ENCODE measurements at regions not wholly inside any gene's neighbourhood (a gene's known extent, or its start where the extent isn't known, plus 50 kb on each side); places are given as distances from the start of the nearest gene placed in this dataset.

GRCh38 chr2:220334871-220335590 lies 707.6 kb downstream of the SLC4A3 start:
- Histone ChIP-seq H3K4me3 (no peak overlapping the region), H3K36me3 (no peaks in the 10 kb centered on the region), H3K27me3 (replicated peaks; ENCODE audit: insufficient read depth) (no peaks in the 10 kb centered on the region), H3K9me3 (no peaks in the 10 kb centered on the region), H3K4me1 (replicated peaks) (no peaks in the 10 kb centered on the region), H3K27ac (no peak overlapping the region)
- TF ChIP-seq POLR2AphosphoS5 (IDR thresholded peaks at IDR 0.05): no peak
- no peak for TF ChIP-seq CTCF (IDR thresholded peaks at IDR 0.05)
- TF ChIP-seq POLR2A (IDR thresholded peaks at IDR 0.05): no peak
- intact Hi-C loops (cut with DNase I): no loop called here
- WGBS: 89% methylated on average over 4 of the region's 4 CpGs
- no peak for DNase-seq (ENCODE audit: low spot score)

- DNase-seq (ENCODE audit: low spot score): no peak
- H3K9me3 ChIP-seq: no peaks in the 10 kb centered on the region
- TF ChIP-seq CTCF (IDR thresholded peaks at IDR 0.05) (no peak), POLR2A (IDR thresholded peaks at IDR 0.05) (no peak), POLR2AphosphoS5 (IDR thresholded peaks at IDR 0.05) (no peak)
- no peaks in the 10 kb centered on the region for H3K27me3 ChIP-seq (replicated peaks; ENCODE audit: insufficient read depth)
- intact Hi-C loops (cut with DNase I): no loop called here
- WGBS: 91% methylated on average over 4 of the region's 4 CpGs
- no peaks in the 10 kb centered on the region for H3K4me1 ChIP-seq (replicated peaks)
- H3K4me3 ChIP-seq: no peak overlapping the region
- H3K36me3 ChIP-seq: no peaks in the 10 kb centered on the region
- H3K27ac ChIP-seq: no peak overlapping the region
These were observed 708.1 kb downstream of the SLC4A3 start for GRCh38 chr2:220335591-220335915.

GRCh38 chr2:220336771-220337170 lies 709.3 kb downstream of the SLC4A3 start:
- 54% methylated on average over 2 of the region's 2 CpGs for WGBS
- no peak for DNase-seq (ENCODE audit: low spot score)
- intact Hi-C loops (cut with DNase I): no loop called here
- Histone ChIP-seq H3K27me3 (replicated peaks; ENCODE audit: insufficient read depth) (no peaks in the 10 kb centered on the region), H3K9me3 (no peaks in the 10 kb centered on the region), H3K4me3 (no peak overlapping the region), H3K4me1 (replicated peaks) (no peaks in the 10 kb centered on the region), H3K27ac (no peak overlapping the region), H3K36me3 (no peaks in the 10 kb centered on the region)
- TF ChIP-seq POLR2A (IDR thresholded peaks at IDR 0.05): no peak
- no peak for TF ChIP-seq POLR2AphosphoS5 (IDR thresholded peaks at IDR 0.05)
- TF ChIP-seq CTCF (IDR thresholded peaks at IDR 0.05): no peak

- H3K4me1 ChIP-seq (replicated peaks): no peaks in the 10 kb centered on the region
- WGBS: 81% methylated on average over 2 of the region's 2 CpGs
- no peak for TF ChIP-seq CTCF (IDR thresholded peaks at IDR 0.05)
- TF ChIP-seq POLR2AphosphoS5 (IDR thresholded peaks at IDR 0.05): no peak
- TF ChIP-seq POLR2A (IDR thresholded peaks at IDR 0.05): no peak
- H3K36me3 ChIP-seq: no peaks in the 10 kb centered on the region
- H3K27me3 ChIP-seq (replicated peaks; ENCODE audit: insufficient read depth): no peaks in the 10 kb centered on the region
- no peak for DNase-seq (ENCODE audit: low spot score)
- no peak overlapping the region for H3K4me3 ChIP-seq
- H3K9me3 ChIP-seq: no peaks in the 10 kb centered on the region
- no peak overlapping the region for H3K27ac ChIP-seq
- intact Hi-C loops (cut with DNase I): no loop called here
These were observed 710.4 kb downstream of the SLC4A3 start for GRCh38 chr2:220337611-220338440.

- H3K4me1 ChIP-seq (replicated peaks): no peaks in the 10 kb centered on the region
- H3K9me3 ChIP-seq: no peaks in the 10 kb centered on the region
- intact Hi-C loops (cut with DNase I): no loop called here
- H3K36me3 ChIP-seq: no peaks in the 10 kb centered on the region
- TF ChIP-seq POLR2A (IDR thresholded peaks at IDR 0.05): no peak
- no peak for TF ChIP-seq POLR2AphosphoS5 (IDR thresholded peaks at IDR 0.05)
- no peak for TF ChIP-seq CTCF (IDR thresholded peaks at IDR 0.05)
- H3K27ac ChIP-seq: no peak overlapping the region
- no peaks in the 10 kb centered on the region for H3K27me3 ChIP-seq (replicated peaks; ENCODE audit: insufficient read depth)
- DNase-seq (ENCODE audit: low spot score): no peak
- no peak overlapping the region for H3K4me3 ChIP-seq
- 64% methylated on average over 3 of the region's 3 CpGs for WGBS
These were observed 713.6 kb downstream of the SLC4A3 start for GRCh38 chr2:220341014-220341413.
